ENCODE measurements at regions not wholly inside any gene's neighbourhood (a gene's known extent, or its start where the extent isn't known, plus 50 kb on each side); places are given as distances from the start of the nearest gene placed in this dataset.

GRCh38 chr13:107190065-107190464 is 622.1 kb upstream of the ARGLU1 start:
- TF ChIP-seq, protein P1, sequence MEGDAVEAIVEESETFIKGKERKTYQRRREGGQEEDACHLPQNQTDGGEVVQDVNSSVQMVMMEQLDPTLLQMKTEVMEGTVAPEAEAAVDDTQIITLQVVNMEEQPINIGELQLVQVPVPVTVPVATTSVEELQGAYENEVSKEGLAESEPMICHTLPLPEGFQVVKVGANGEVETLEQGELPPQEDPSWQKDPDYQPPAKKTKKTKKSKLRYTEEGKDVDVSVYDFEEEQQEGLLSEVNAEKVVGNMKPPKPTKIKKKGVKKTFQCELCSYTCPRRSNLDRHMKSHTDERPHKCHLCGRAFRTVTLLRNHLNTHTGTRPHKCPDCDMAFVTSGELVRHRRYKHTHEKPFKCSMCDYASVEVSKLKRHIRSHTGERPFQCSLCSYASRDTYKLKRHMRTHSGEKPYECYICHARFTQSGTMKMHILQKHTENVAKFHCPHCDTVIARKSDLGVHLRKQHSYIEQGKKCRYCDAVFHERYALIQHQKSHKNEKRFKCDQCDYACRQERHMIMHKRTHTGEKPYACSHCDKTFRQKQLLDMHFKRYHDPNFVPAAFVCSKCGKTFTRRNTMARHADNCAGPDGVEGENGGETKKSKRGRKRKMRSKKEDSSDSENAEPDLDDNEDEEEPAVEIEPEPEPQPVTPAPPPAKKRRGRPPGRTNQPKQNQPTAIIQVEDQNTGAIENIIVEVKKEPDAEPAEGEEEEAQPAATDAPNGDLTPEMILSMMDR (IDR thresholded peaks at IDR 0.05; ENCODE audit: poor library complexity, severe bottlenecking) = no peak
- TF ChIP-seq EZH2 (IDR thresholded peaks at IDR 0.05; ENCODE audit: borderline replicate concordance, insufficient read depth, low read length, poor library complexity, severe bottlenecking) = no peak
- no peak for TF ChIP-seq REST (IDR thresholded peaks at IDR 0.05; ENCODE audit: borderline replicate concordance)
- TF ChIP-seq EP300 (conservative IDR thresholded peaks at IDR 0.05; ENCODE audit: poor library complexity, severe bottlenecking) = no peak

Measured in neural cell (in vitro differentiated cells).